Epithelial cell of proximal tubule (primary cell): ENCODE measurements at regions not wholly inside any gene's neighbourhood (a gene's known extent, or its start where the extent isn't known, plus 50 kb on each side); places are given as distances from the start of the nearest gene placed in this dataset.

Experiments
- DNase-seq: peaks from one replicate; pipeline ENCODE4 v3.0.0-alpha.2; 2011; ENCODE audit warnings: low read depth
- H3K4me3 ChIP-seq: 2 replicates; pipeline ENCODE4 v1.5.1; 2011; ENCODE audit warnings: low read depth, mild to moderate bottlenecking, low read length
- CTCF ChIP-seq: conservative IDR thresholded peaks from 2 replicates; pipeline ENCODE4 v1.5.1; 2012; ENCODE audit warnings: low read depth, mild to moderate bottlenecking, low read length

GRCh38 chr1:221892301-221892830 lies 150.5 kb upstream of the DUSP10 start:
- no peak overlapping the region for H3K4me3 ChIP-seq
- no peak for DNase-seq
- TF ChIP-seq CTCF: no peak

- no peak overlapping the region for H3K4me3 ChIP-seq
- no peak for DNase-seq
- no peak for TF ChIP-seq CTCF
Measured at GRCh38 chr1:221891708-221892107, 149.8 kb upstream of the DUSP10 start.

GRCh38 chr1:221888801-221889200 lies 146.9 kb upstream of the DUSP10 start:
- H3K4me3 ChIP-seq: no peak overlapping the region
- no peak for DNase-seq
- TF ChIP-seq CTCF: no peak

GRCh38 chr1:221888218-221888617 lies 146.3 kb upstream of the DUSP10 start:
- TF ChIP-seq CTCF: no peak
- H3K4me3 ChIP-seq: no peak overlapping the region
- no peak for DNase-seq

GRCh38 chr1:221887758-221888157 lies 145.9 kb upstream of the DUSP10 start:
- no peak for DNase-seq
- no peak overlapping the region for H3K4me3 ChIP-seq
- no peak for TF ChIP-seq CTCF

- no peak overlapping the region for H3K4me3 ChIP-seq
- no peak for TF ChIP-seq CTCF
- no peak for DNase-seq
Measured at GRCh38 chr1:221887415-221887746, 145.5 kb upstream of the DUSP10 start.

- DNase-seq: peak; percentile 84
- H3K4me3 ChIP-seq: no peak overlapping the region
- peak; percentile 13 for TF ChIP-seq CTCF
Measured at GRCh38 chr1:221886743-221887414, 145.0 kb upstream of the DUSP10 start.
